Epithelial cell of esophagus (primary cell): ENCODE measurements at regions not wholly inside any gene's neighbourhood (a gene's known extent, or its start where the extent isn't known, plus 50 kb on each side); places are given as distances from the start of the nearest gene placed in this dataset.

Experiments used
- DNase-seq: peaks from one replicate; pipeline ENCODE4 v3.0.0; 2010; ENCODE audit warnings: low read depth
- H3K4me3 ChIP-seq: 2 replicates; pipeline ENCODE4 v1.5.1; 2011; ENCODE audit warnings: mild to moderate bottlenecking, low read length, control low read depth
- CTCF ChIP-seq: IDR thresholded peaks from 2 replicates; pipeline ENCODE4 v1.5.1; 2011; ENCODE audit warnings: low read depth, mild to moderate bottlenecking, low read length, control low read depth, inconsistent platforms; ENCODE audit not compliant: insufficient read depth; ENCODE audit errors: missing control alignments

GRCh38 chr6:71510057-71510713 is 221.6 kb downstream of the OGFRL1 start:
- DNase-seq = peak; percentile 66
- TF ChIP-seq CTCF = peak; percentile 68

GRCh38 chr6:71510856-71511255 is 222.2 kb downstream of the OGFRL1 start:
- no peak for TF ChIP-seq CTCF
- no peak for DNase-seq
- H3K4me3 ChIP-seq = no peak overlapping the region

More at GRCh38 chr6:71510057-71510713, 221.6 kb downstream of the OGFRL1 start:
- no peak overlapping the region for H3K4me3 ChIP-seq

- no peak overlapping the region for H3K4me3 ChIP-seq
- no peak for DNase-seq
- no peak for TF ChIP-seq CTCF
Measured at GRCh38 chr6:71512256-71512655, 223.6 kb downstream of the OGFRL1 start.

GRCh38 chr6:71513036-71513435 is 224.4 kb downstream of the OGFRL1 start:
- no peak overlapping the region for H3K4me3 ChIP-seq
- TF ChIP-seq CTCF = no peak
- no peak for DNase-seq

GRCh38 chr6:71523548-71523947 is 234.9 kb downstream of the OGFRL1 start:
- no peak for TF ChIP-seq CTCF
- H3K4me3 ChIP-seq = no peak overlapping the region
- no peak for DNase-seq

- H3K4me3 ChIP-seq = no peak overlapping the region
- no peak for DNase-seq
- TF ChIP-seq CTCF = no peak
Measured at GRCh38 chr6:71524201-71524600, 235.6 kb downstream of the OGFRL1 start.

GRCh38 chr6:71527886-71528285 is 239.3 kb downstream of the OGFRL1 start:
- no peak for TF ChIP-seq CTCF
- DNase-seq = no peak
- no peak overlapping the region for H3K4me3 ChIP-seq
